WERI-Rb-1 (cell line): ENCODE measurements at regions not wholly inside any gene's neighbourhood (a gene's known extent, or its start where the extent isn't known, plus 50 kb on each side); places are given as distances from the start of the nearest gene placed in this dataset.

Source experiments
- DNase-seq: peaks from one replicate; pipeline ENCODE4 v3.0.0-alpha.2; 2020
- H3K27ac ChIP-seq: fragments of 250-450 bp; sonication (Bioruptor Pico); 2 replicates; pipeline ENCODE4 v1.5.1; 2020; ENCODE audit warnings: mild to moderate bottlenecking, moderate library complexity
- H3K27me3 ChIP-seq: fragments of 250-450 bp; sonication (Bioruptor Pico); 2 replicates; pipeline ENCODE4 v1.5.1; 2021; ENCODE audit warnings: mild to moderate bottlenecking, low read depth, moderate library complexity; ENCODE audit not compliant: insufficient read depth, severe bottlenecking
- H3K36me3 ChIP-seq: fragments of 250-450 bp; sonication (Bioruptor Pico); 2 replicates; pipeline ENCODE4 v1.5.1; 2020; ENCODE audit warnings: mild to moderate bottlenecking, moderate library complexity
- H3K4me3 ChIP-seq: 2 replicates; pipeline ENCODE4 v1.5.1; 2011; ENCODE audit warnings: low read depth, mild to moderate bottlenecking, control low read depth, low read length
- H3K9me3 ChIP-seq: fragments of 250-450 bp; sonication (Bioruptor Pico); 2 replicates; pipeline ENCODE4 v1.5.1; 2021; ENCODE audit warnings: mild to moderate bottlenecking, moderate library complexity; ENCODE audit not compliant: severe bottlenecking
- TF ChIP-seq, protein P1 (sequence below): IDR thresholded peaks from 2 replicates; pipeline ENCODE4 v1.5.1; 2011; ENCODE audit warnings: low read depth, mild to moderate bottlenecking, control low read depth, inconsistent platforms, low read length

DNA sequence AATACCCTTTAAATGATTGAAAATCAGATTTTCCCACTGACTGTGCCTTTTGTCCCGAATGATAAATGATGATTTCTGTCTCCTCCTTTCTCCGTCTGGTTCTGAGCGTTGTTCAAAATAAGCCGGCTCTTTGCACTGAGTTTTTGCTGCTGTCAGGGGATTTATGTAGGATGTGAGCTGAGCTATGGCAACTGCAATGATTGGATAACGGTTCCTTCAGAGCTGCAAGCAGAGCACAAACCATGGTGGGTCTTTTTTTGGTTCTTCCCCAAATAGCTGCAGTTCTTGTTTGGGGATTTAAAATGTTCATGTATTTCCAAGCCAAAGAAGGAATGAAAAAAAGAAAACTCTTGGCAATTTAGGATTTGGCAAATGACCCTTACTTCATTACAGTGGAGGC lies 124.5 kb upstream of the CASK start:
- Histone ChIP-seq H3K27me3 (peaks cover 3% of the 10 kb centered on the region), H3K27ac (no peak overlapping the region), H3K9me3 (no peaks in the 10 kb centered on the region), H3K36me3 (no peaks in the 10 kb centered on the region), H3K4me3 (no peak overlapping the region)
- TF ChIP-seq, protein P1, sequence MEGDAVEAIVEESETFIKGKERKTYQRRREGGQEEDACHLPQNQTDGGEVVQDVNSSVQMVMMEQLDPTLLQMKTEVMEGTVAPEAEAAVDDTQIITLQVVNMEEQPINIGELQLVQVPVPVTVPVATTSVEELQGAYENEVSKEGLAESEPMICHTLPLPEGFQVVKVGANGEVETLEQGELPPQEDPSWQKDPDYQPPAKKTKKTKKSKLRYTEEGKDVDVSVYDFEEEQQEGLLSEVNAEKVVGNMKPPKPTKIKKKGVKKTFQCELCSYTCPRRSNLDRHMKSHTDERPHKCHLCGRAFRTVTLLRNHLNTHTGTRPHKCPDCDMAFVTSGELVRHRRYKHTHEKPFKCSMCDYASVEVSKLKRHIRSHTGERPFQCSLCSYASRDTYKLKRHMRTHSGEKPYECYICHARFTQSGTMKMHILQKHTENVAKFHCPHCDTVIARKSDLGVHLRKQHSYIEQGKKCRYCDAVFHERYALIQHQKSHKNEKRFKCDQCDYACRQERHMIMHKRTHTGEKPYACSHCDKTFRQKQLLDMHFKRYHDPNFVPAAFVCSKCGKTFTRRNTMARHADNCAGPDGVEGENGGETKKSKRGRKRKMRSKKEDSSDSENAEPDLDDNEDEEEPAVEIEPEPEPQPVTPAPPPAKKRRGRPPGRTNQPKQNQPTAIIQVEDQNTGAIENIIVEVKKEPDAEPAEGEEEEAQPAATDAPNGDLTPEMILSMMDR = no peak
- no peak for DNase-seq

DNA sequence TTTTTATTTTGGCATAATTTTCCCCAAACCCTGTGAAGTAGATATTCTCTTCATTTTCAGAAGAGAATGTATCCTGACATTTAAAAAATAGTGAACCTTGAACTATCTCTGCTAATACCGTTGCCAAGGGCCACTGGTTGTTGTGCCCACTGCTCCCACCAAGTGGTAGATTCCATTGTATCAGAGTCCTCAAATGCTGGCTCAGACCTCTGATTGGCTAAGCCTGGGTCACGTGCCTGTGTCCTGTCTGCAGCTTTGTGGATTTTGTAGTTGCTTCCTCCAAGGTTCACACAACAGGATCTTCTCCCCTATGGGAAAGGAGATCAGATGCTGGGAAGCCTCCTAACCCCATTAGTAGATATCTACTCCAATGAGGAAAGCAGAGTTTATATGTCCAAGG lies 104.8 kb upstream of the CASK start:
- H3K27ac ChIP-seq = no peak overlapping the region
- no peaks in the 10 kb centered on the region for H3K36me3 ChIP-seq
- TF ChIP-seq, protein P1 = no peak
- H3K4me3 ChIP-seq = no peak overlapping the region
- no peak for DNase-seq
- H3K27me3 ChIP-seq = no peaks in the 10 kb centered on the region
- no peaks in the 10 kb centered on the region for H3K9me3 ChIP-seq

DNA sequence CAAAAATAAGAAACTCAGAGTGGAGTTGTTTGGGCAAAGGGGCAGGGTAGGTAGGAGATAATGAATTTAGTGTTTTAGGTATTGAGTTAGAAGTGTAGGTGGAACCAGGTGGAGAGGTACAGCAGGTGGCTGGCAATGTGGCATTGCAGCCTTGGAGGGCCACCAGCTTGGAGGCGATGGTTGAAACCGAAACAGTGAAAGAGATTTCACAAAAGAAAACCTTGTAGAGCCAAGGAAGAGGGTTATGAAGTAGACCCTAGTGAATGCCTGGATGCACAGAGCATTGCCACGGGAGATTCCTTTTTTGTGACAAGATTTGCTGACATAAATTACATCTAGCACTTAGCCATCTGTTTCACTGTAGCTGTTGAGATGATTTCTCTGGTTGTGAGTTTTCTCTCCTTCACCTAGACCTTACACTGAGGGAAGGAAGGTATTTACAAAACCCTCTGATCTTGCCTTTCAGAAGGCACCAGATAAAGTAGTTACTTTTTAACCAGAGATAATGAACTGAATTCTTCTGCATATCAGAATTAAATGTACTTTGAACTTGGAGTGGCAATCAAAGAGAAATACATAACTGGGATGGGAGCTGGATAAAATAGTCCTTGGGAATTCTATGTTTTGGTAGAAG lies 104.1 kb upstream of the CASK start:
- no peak for DNase-seq
- no peaks in the 10 kb centered on the region for H3K9me3 ChIP-seq
- TF ChIP-seq, protein P1 = no peak
- no peaks in the 10 kb centered on the region for H3K27me3 ChIP-seq
- H3K27ac ChIP-seq = no peak overlapping the region
- no peak overlapping the region for H3K4me3 ChIP-seq
- no peaks in the 10 kb centered on the region for H3K36me3 ChIP-seq

DNA sequence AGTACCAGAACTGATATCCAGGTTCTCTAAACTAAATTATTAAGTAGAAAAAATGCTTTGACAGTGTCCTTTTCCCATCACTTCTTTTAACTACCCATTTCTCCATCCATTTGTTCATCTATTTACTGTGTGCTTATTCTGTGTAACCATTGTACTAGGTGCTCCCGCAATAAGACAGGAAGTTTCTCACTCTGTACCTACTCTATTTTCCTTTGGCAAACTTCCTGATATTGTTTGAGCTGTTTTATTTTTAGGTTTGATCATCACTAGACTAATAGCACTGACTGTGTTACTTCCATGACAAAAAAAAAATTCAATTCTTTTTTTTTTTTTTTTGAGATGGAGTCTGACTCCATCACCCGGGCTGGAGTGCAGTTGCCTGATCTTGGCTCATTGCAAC lies 102.5 kb upstream of the CASK start:
- no peak overlapping the region for H3K27ac ChIP-seq
- no peaks in the 10 kb centered on the region for H3K27me3 ChIP-seq
- no peaks in the 10 kb centered on the region for H3K36me3 ChIP-seq
- no peak for DNase-seq
- H3K9me3 ChIP-seq = no peaks in the 10 kb centered on the region
- TF ChIP-seq, protein P1 = no peak
- no peak overlapping the region for H3K4me3 ChIP-seq

DNA sequence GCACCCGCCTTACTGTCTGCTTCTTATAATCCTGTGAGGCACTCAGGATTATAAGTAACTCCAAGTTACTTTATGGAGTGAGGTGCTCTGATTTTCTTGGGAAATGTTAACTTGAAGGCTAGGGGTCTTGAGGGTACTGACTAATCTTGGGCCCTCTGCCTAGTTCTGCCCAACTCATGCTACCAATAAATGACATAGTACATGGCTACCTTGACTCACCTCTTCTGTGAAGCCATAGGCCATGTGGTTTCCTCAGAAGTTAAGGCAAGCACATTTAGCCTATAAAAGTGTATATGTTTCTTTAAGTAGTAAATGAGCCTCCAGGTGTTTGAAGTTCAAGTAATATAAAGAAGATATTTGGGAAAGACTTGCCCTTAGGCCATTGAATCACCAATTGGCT lies 99.8 kb upstream of the CASK start:
- H3K4me3 ChIP-seq = no peak overlapping the region
- H3K9me3 ChIP-seq = no peaks in the 10 kb centered on the region
- H3K27ac ChIP-seq = no peak overlapping the region
- no peaks in the 10 kb centered on the region for H3K36me3 ChIP-seq
- TF ChIP-seq, protein P1 = no peak
- no peak for DNase-seq
- H3K27me3 ChIP-seq = no peaks in the 10 kb centered on the region

DNA sequence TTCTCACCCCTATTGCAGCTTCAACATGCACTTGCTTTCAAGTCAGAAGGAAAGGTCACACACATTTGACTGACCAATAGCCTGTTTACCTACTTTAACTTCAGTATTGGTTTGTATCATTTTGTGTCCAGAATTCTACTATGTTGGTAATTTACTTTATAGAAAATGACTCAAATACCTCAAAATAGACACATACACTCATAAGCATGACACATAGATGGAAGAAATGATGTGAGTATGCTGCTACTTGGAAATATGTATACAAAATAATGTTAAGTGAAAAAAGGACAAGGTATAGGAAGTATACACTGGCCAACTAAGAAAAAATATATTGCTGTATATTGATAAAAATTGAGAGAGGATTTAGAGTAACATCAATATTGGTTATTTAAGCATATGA lies 98.8 kb upstream of the CASK start:
- no peaks in the 10 kb centered on the region for H3K27me3 ChIP-seq
- TF ChIP-seq, protein P1 = no peak
- H3K36me3 ChIP-seq = no peaks in the 10 kb centered on the region
- no peak overlapping the region for H3K27ac ChIP-seq
- H3K9me3 ChIP-seq = no peaks in the 10 kb centered on the region
- DNase-seq = no peak
- no peak overlapping the region for H3K4me3 ChIP-seq
